Panc1 (cell line): ENCODE measurements at regions not wholly inside any gene's neighbourhood (a gene's known extent, or its start where the extent isn't known, plus 50 kb on each side); places are given as distances from the start of the nearest gene placed in this dataset.

Experiments used
- POLR2AphosphoS5 ChIP-seq: IDR thresholded peaks from 2 replicates; pipeline ENCODE4 v1.6.1; 2012; ENCODE audit warnings: mild to moderate bottlenecking, low read depth, low read length, moderate library complexity
- SIN3A ChIP-seq: IDR thresholded peaks from 2 replicates; pipeline ENCODE4 v1.6.1; 2012; ENCODE audit warnings: low read depth, mild to moderate bottlenecking, low read length, moderate library complexity, borderline replicate concordance; ENCODE audit not compliant: insufficient read depth
- TF ChIP-seq, protein P1 (sequence below): fragments of 450-650 bp; IDR thresholded peaks from 2 replicates; pipeline ENCODE4 v1.5.1; 2017; ENCODE audit warnings: mild to moderate bottlenecking

- TF ChIP-seq, protein P1, sequence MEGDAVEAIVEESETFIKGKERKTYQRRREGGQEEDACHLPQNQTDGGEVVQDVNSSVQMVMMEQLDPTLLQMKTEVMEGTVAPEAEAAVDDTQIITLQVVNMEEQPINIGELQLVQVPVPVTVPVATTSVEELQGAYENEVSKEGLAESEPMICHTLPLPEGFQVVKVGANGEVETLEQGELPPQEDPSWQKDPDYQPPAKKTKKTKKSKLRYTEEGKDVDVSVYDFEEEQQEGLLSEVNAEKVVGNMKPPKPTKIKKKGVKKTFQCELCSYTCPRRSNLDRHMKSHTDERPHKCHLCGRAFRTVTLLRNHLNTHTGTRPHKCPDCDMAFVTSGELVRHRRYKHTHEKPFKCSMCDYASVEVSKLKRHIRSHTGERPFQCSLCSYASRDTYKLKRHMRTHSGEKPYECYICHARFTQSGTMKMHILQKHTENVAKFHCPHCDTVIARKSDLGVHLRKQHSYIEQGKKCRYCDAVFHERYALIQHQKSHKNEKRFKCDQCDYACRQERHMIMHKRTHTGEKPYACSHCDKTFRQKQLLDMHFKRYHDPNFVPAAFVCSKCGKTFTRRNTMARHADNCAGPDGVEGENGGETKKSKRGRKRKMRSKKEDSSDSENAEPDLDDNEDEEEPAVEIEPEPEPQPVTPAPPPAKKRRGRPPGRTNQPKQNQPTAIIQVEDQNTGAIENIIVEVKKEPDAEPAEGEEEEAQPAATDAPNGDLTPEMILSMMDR: no peak
- no peak for TF ChIP-seq POLR2AphosphoS5
- TF ChIP-seq SIN3A: no peak
Measured at GRCh38 chr20:21995461-21995860, 290.0 kb downstream of the PAX1 start.
